ENCODE measurements at regions not wholly inside any gene's neighbourhood (a gene's known extent, or its start where the extent isn't known, plus 50 kb on each side); places are given as distances from the start of the nearest gene placed in this dataset.

- TF ChIP-seq CTCF (IDR thresholded peaks at IDR 0.05; ENCODE audit: insufficient read depth, low read length, poor library complexity, severe bottlenecking), result no peak
- TF ChIP-seq EZH2phosphoT487 (conservative IDR thresholded peaks at IDR 0.05; ENCODE audit: low read length), result no peak
Observed at GRCh38 chr22:34308101-34308500, 387.8 kb upstream of the LARGE1 start.

Measured in SU-DHL-6 (cell line).